ENCODE measurements at regions not wholly inside any gene's neighbourhood (a gene's known extent, or its start where the extent isn't known, plus 50 kb on each side); places are given as distances from the start of the nearest gene placed in this dataset.

DNA sequence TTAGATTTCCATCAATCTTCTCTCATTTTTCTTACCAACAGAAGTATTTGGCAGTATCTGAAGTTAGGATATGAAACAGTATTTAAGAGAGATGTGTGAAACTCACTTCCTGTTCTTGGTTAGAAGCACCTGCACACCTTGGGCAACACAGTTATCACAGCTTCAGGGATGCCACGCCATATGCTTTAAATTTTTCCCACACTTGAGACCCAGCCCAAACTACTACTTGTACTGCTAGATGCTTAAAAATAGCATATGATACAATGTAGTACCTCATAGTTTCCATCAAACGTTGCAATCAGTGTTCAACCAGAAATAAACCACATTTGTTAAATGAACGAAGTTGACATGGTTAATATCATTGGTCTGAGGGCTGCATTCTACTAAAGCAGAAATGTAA, 725.1 kb upstream of the FRG1 start:
- TF ChIP-seq, protein P1, sequence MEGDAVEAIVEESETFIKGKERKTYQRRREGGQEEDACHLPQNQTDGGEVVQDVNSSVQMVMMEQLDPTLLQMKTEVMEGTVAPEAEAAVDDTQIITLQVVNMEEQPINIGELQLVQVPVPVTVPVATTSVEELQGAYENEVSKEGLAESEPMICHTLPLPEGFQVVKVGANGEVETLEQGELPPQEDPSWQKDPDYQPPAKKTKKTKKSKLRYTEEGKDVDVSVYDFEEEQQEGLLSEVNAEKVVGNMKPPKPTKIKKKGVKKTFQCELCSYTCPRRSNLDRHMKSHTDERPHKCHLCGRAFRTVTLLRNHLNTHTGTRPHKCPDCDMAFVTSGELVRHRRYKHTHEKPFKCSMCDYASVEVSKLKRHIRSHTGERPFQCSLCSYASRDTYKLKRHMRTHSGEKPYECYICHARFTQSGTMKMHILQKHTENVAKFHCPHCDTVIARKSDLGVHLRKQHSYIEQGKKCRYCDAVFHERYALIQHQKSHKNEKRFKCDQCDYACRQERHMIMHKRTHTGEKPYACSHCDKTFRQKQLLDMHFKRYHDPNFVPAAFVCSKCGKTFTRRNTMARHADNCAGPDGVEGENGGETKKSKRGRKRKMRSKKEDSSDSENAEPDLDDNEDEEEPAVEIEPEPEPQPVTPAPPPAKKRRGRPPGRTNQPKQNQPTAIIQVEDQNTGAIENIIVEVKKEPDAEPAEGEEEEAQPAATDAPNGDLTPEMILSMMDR (IDR thresholded peaks at IDR 0.05), result no peak
- no peak for TF ChIP-seq POLR2AphosphoS5 (IDR thresholded peaks at IDR 0.05)
- no peak for TF ChIP-seq POLR2A (IDR thresholded peaks at IDR 0.05)
- no peak for TF ChIP-seq EP300 (IDR thresholded peaks at IDR 0.05)

Measured in gastroesophageal sphincter (tissue), 3 donors.